PC-9 (cell line): ENCODE measurements at regions not wholly inside any gene's neighbourhood (a gene's known extent, or its start where the extent isn't known, plus 50 kb on each side); places are given as distances from the start of the nearest gene placed in this dataset.

Source experiments
- BruUV-seq: library from RNA; stranded (reverse); fragments of 400-500 nt; replicated peaks from 2 replicates; lab custom pipeline; 2021; lab: Mats Ljungman, UMichigan
- CTCF ChIA-PET: fragments of 300-600 bp; sonication (Branson Sonifier 250); formaldehyde crosslinking; loops from one replicate; lab custom pipeline; 2022; ENCODE audit warnings: antibody characterized with exemption; lab: Charles Lee
- POLR2A ChIA-PET: fragments of 300-600 bp; sonication (Branson Sonifier 250); formaldehyde crosslinking; loops from one replicate; lab custom pipeline; 2022; ENCODE audit warnings: antibody characterized with exemption; ENCODE audit not compliant: unreplicated experiment; lab: Charles Lee
- DNase-seq, 2 experiments: peaks; one replicate each; pipeline versions ENCODE4 v3.0.0 to v3.0.0-alpha.2; 2015 to 2022; ENCODE audit warnings: mixed read lengths in 1 of 2
- H2AFZ ChIP-seq: fragments of 200-600 bp; sonication (generic); 2 replicates; pipeline ENCODE4 v1.8.1; 2017; ENCODE audit warnings: antibody characterized with exemption
- H3F3A ChIP-seq: fragments of 200-600 bp; sonication (generic); 2 replicates; pipeline ENCODE4 v1.8.1; 2017; ENCODE audit warnings: antibody characterized with exemption, mild to moderate bottlenecking, low read depth; ENCODE audit not compliant: insufficient read depth
- H3K27ac ChIP-seq: fragments of 200-600 bp; sonication (generic); 2 replicates; pipeline ENCODE4 v1.6.1; 2016; ENCODE audit warnings: mixed run types
- H3K27me3 ChIP-seq: fragments of 200-600 bp; sonication (generic); 2 replicates; pipeline ENCODE4 v1.6.1; 2016; ENCODE audit warnings: low read depth, mixed run types; ENCODE audit not compliant: insufficient read depth
- H3K36me3 ChIP-seq: fragments of 200-600 bp; sonication (generic); 2 replicates; pipeline ENCODE4 v1.6.1; 2016; ENCODE audit warnings: low read depth, mixed run types
- H3K4me1 ChIP-seq: fragments of 200-600 bp; sonication (generic); replicated peaks from 2 replicates; pipeline ENCODE4 v1.6.1; 2016; ENCODE audit warnings: mixed run types; ENCODE audit not compliant: insufficient read depth
- H3K4me2 ChIP-seq: fragments of 200-600 bp; sonication (generic); 2 replicates; pipeline ENCODE4 v1.6.1; 2017; ENCODE audit warnings: mixed run types
- H3K4me3 ChIP-seq: fragments of 200-600 bp; sonication (generic); 2 replicates; pipeline ENCODE4 v1.6.1; 2016; ENCODE audit warnings: mixed run types
- H3K79me2 ChIP-seq: fragments of 200-600 bp; sonication (generic); 2 replicates; pipeline ENCODE4 v1.6.1; 2017; ENCODE audit warnings: low read depth, mixed run types
- H3K9me2 ChIP-seq: fragments of 200-600 bp; sonication (generic); 2 replicates; pipeline ENCODE4 v1.8.1; 2017; ENCODE audit warnings: mild to moderate bottlenecking; ENCODE audit not compliant: insufficient read depth
- H3K9me3 ChIP-seq: fragments of 200-600 bp; sonication (generic); 2 replicates; pipeline ENCODE4 v1.8.1; 2016; ENCODE audit warnings: low read depth; ENCODE audit not compliant: insufficient read depth
- H4K20me1 ChIP-seq: fragments of 200-600 bp; sonication (generic); 2 replicates; pipeline ENCODE4 v1.8.1; 2017; ENCODE audit not compliant: insufficient read depth
- CTCF ChIP-seq: fragments of 200-600 bp; sonication (generic); conservative IDR thresholded peaks from 2 replicates; pipeline ENCODE4 v1.6.1; 2017; ENCODE audit warnings: mixed run types, antibody characterized with exemption, mild to moderate bottlenecking, moderate library complexity
- EZH2 ChIP-seq: fragments of 200-600 bp; sonication (generic); IDR thresholded peaks from 2 replicates; pipeline ENCODE4 v1.8.0; 2017; ENCODE audit warnings: antibody characterized with exemption, low read depth
- intact Hi-C: fragments of 100-400 bp; cut with micrococcal nuclease; formaldehyde crosslinking; loops from one replicate; pipeline ENCODE4 v1.10.0; 2022; ENCODE audit not compliant: unreplicated experiment

- Histone ChIP-seq H3K27me3 (no peaks in the 10 kb centered on the region), H3K36me3 (no peaks in the 10 kb centered on the region), H2AFZ (no peak overlapping the region), H3K4me1 (peaks cover 12% of the 10 kb centered on the region), H3K4me3 (no peak overlapping the region), H3K79me2 (no peaks in the 10 kb centered on the region), H3F3A (peaks cover 22% of the 10 kb centered on the region), H3K27ac (no peak overlapping the region), H3K4me2 (0 out of 2 replicates have a peak overlapping the region, but pooled peaks have one; percentile 1), H4K20me1 (no peaks in the 10 kb centered on the region), H3K9me3 (no peaks in the 10 kb centered on the region), H3K9me2 (no peaks in the 10 kb centered on the region)
- no TSS peak for BruUV-seq
- TF ChIP-seq EZH2: no peak
- TF ChIP-seq CTCF: no peak
- DNase-seq: no peak
- ChIA-PET CTCF (interaction anchor here (0.6 to 0.7 kb wide), 4 partner anchors 29 to 1340 kb away, joined by 3 to 7 read pairs (median 4); no protein-coding TSS in a partner anchor), POLR2A (interaction anchor here (0.5 to 0.7 kb wide), 2 partner anchors 12 to 1008 kb away, joined by 3 to 16 read pairs; no protein-coding TSS in a partner anchor)
- intact Hi-C loops: no loop called here
Measured at GRCh38 chr6:27128311-27129094, 119.0 kb upstream of the PRSS16 start.

GRCh38 chr6:27129095-27129815 lies 118.2 kb upstream of the PRSS16 start:
- Histone ChIP-seq H3K36me3 (no peaks in the 10 kb centered on the region), H3K9me3 (no peaks in the 10 kb centered on the region), H4K20me1 (no peaks in the 10 kb centered on the region), H3K4me2 (0 out of 2 replicates have a peak overlapping the region, but pooled peaks have one; percentile 1), H3K27ac (no peak overlapping the region), H2AFZ (no peak overlapping the region), H3K79me2 (no peaks in the 10 kb centered on the region), H3F3A (peaks cover 27% of the 10 kb centered on the region), H3K4me1 (peaks cover 15% of the 10 kb centered on the region), H3K9me2 (no peaks in the 10 kb centered on the region), H3K27me3 (no peaks in the 10 kb centered on the region), H3K4me3 (no peak overlapping the region)
- CTCF ChIA-PET: no interaction called here
- no TSS peak for BruUV-seq
- no peak for DNase-seq
- TF ChIP-seq EZH2: no peak
- no peak for TF ChIP-seq CTCF
- intact Hi-C loops: no loop called here
- POLR2A ChIA-PET: no interaction called here

GRCh38 chr6:27129917-27130316 lies 117.6 kb upstream of the PRSS16 start:
- no peaks in the 10 kb centered on the region for H3K36me3 ChIP-seq
- POLR2A ChIA-PET: interaction anchor here (0.7 kb wide), 1 partner anchor 109 kb away, joined by 6 read pairs; no protein-coding TSS in a partner anchor
- BruUV-seq: no TSS peak
- intact Hi-C loops: loop anchor here (5.0 to 10.0 kb wide), 3 partner anchors 845 to 1098 kb away; a partner anchor contains a TSS
- peak overlapping the region; percentile 81 for H3K4me2 ChIP-seq
- peaks cover 16% of the 10 kb centered on the region for H3K4me1 ChIP-seq
- no peaks in the 10 kb centered on the region for H3K27me3 ChIP-seq
- peaks cover 31% of the 10 kb centered on the region for H3F3A ChIP-seq
- no peaks in the 10 kb centered on the region for H4K20me1 ChIP-seq
- H3K27ac ChIP-seq: no peak overlapping the region
- CTCF ChIA-PET: interaction anchor here (0.7 kb wide), 1 partner anchor 17 kb away, joined by 5 read pairs; no protein-coding TSS in a partner anchor
- H3K9me3 ChIP-seq: no peaks in the 10 kb centered on the region
- H3K79me2 ChIP-seq: no peaks in the 10 kb centered on the region
- TF ChIP-seq CTCF (no peak), EZH2 (no peak)
- no peaks in the 10 kb centered on the region for H3K9me2 ChIP-seq
- no peak for DNase-seq
- H2AFZ ChIP-seq: no peak overlapping the region
- no peak overlapping the region for H3K4me3 ChIP-seq
